ENCODE measurements at regions not wholly inside any gene's neighbourhood (a gene's known extent, or its start where the extent isn't known, plus 50 kb on each side); places are given as distances from the start of the nearest gene placed in this dataset.

DNA sequence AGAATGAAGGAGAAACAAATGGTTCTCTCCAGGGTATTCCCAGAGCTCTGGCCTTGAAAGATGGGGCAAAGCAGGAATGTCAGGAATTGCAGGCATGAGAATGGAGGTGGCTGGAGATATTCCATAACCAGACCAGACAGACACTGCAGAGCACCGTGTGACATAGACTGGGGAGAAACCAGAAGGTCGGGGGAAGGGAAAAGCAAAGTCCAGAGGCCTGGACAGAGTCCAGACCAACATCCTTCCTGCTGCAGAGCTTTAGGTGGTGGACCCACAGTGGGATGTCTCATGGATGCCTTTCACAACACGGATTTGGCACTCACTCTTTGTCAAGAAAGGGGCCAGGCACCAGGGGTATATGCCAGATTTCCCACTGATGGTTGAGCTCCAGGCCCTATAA lies 177.2 kb upstream of the INHBA start:
- no peak for DNase-seq (ENCODE audit: low spot score)
- intact Hi-C loops (cut with DNase I) = no loop called here

DNA sequence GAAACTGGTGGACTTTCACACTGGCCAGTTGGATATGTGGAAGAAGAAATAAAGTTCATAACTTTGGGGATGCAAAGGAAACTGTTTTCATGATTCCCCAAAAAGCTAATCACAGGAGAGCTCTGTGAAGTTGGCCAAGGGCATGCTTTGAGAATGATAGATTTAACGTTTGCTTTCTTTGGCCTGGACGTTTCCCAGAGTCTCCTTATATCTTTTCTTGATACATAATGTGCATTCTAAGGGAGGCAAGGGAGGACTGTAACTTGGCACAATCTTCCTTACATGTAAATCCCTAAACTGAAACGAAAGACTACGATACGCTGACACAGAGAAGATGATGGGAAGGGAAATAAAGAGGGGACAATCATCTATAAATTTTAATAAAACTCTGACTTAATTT lies 176.5 kb upstream of the INHBA start:
- DNase-seq (ENCODE audit: low spot score) = no peak
- intact Hi-C loops (cut with DNase I) = no loop called here

- intact Hi-C loops (cut with DNase I) = no loop called here
- no peak for DNase-seq (ENCODE audit: low spot score)
Measured at GRCh38 chr7:41878309-41879295, 175.7 kb upstream of the INHBA start.

GRCh38 chr7:41877118-41877517 lies 174.2 kb upstream of the INHBA start:
- intact Hi-C loops (cut with DNase I) = no loop called here
- DNase-seq (ENCODE audit: low spot score) = no peak

- DNase-seq (ENCODE audit: low spot score) = no peak
- intact Hi-C loops (cut with DNase I) = no loop called here
Measured at GRCh38 chr7:41875513-41875912, 172.6 kb upstream of the INHBA start.

DNA sequence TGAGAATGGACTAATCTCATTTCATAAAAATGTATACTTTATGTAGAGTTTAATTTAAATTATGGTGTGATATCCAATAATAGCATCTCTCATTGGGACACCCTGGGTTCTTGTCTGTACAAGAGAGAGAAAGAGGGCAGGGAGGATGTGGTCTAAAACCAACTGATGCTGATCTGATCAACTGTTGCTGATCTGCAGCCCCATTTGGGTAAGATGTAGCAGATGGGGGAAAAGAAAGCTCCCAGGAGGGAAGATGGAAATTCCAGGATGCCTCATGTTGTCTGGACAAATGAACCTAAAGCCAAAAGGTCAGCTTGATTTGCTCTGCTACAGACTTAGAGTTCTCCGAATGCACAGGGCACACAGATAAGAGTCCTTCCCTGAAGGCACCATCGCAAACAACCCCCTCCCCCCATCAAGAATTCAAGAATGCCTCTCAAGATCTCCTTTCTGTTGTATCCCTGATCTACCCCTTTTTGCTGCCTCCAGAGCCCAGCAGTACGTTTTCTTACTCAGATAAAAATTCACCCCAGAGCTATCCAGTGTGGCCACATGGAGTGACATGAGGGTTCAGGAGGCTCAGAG lies 171.4 kb upstream of the INHBA start:
- no peak for DNase-seq (ENCODE audit: low spot score)
- intact Hi-C loops (cut with DNase I) = no loop called here

DNA sequence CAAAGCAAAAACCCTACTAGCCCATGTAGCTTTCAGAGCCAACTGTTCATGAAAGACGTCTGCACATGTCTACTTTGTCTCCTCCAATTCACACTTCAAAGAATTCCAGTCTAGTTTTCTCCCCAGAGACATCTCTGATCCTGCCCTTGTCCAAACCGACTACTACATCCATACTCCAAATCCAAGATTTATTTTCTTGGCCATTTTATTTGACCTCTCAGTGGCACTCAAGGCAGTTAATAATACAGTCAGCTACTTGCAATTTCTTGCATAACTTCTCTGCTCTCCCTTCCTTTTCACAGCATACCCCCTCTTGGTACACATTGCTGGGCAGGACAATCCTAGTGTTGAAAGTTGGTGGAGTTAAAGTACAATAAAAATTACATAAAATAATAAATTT lies 170.9 kb upstream of the INHBA start:
- intact Hi-C loops (cut with DNase I) = no loop called here

DNA sequence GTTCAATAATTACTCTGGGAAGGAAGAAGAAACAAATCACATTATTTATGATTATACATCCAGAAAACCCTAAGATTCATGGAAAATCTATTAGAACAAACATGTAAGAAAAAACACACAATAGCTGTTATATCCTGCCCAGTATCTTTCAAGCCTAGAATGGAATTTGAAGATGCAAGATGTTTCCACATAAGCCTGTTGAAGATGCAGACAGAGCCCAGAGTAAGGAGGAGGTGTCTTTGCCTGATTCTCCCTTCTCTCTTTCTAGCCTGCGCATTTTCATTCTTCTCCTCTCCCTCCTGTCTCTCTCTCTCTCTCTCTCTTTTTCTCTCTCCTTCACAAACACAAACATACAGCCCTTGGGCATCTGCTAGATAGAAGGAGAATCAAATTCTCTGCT lies 170.1 kb upstream of the INHBA start:
- intact Hi-C loops (cut with DNase I) = no loop called here

More for the DNA sequence above, 170.9 kb upstream of the INHBA start:
- DNase-seq (ENCODE audit: low spot score) = no peak

GRCh38 chr7:41870461-41871138 lies 167.7 kb upstream of the INHBA start:
- intact Hi-C loops (cut with DNase I) = no loop called here
- no peak for DNase-seq (ENCODE audit: low spot score)

More for the DNA sequence above, 170.1 kb upstream of the INHBA start:
- no peak for DNase-seq (ENCODE audit: low spot score)

DNA sequence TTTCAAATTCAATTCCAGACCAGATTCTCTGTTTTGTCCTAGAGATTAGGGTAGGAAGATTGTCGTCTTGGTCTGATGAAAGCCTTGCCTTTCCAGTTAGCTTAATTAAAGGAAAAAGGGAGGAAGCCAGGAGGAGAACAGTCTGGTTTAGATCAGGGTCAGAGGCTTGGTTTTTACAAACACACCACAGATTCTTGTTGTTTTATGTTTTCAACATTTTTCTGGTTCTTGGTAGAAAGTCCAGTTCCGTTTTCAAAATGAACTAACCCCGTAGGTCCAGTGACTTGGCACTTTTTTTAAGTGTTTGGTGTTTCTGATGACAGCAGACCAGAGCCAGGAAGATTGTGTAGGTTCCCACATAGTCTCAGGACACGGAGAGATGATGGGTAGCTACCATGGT lies 167.1 kb upstream of the INHBA start:
- intact Hi-C loops (cut with DNase I) = no loop called here
- no peak for DNase-seq (ENCODE audit: low spot score)

DNA sequence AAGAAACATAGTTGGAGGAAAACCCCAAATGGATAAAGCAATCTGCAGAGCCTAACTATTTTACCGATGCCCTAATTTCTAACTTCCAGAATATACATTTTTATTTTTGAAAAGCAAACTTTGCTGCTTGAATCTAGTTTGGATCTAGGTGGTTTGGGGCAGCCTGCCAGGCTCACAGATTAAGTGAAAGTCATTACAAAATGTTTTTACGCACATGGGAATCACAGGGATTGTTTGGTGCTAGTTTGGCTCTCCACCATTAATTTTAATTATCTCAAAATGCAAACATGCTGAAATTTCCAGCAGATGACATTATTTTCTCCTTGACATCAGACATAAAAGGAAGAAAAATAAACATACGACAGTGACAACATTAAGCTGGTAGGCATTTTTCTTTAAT lies 166.7 kb upstream of the INHBA start:
- no peak for DNase-seq (ENCODE audit: low spot score)
- intact Hi-C loops (cut with DNase I) = no loop called here

DNA sequence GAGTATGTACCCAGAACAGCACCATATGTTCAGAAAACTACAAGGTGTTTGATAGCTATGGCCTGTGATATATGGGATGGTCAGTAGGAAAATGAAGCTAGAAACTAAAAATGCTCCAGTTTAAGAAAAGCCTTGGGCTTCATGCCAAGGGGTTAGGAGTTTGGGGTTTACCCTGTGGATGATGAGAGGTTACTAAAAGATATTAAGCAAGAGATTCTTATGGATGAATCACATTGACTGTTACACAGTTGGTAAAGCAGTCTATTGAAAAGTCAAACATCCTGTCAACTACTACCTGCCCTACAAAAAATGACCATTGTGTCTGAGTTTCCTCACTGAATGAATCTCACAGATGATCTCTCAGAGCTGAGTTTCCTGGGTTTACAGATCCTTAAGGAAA lies 166.2 kb upstream of the INHBA start:
- DNase-seq (ENCODE audit: low spot score) = no peak
- intact Hi-C loops (cut with DNase I) = no loop called here

GRCh38 chr7:41867639-41868280 lies 164.9 kb upstream of the INHBA start:
- DNase-seq (ENCODE audit: low spot score) = no peak
- intact Hi-C loops (cut with DNase I) = no loop called here

- DNase-seq (ENCODE audit: low spot score) = no peak
- intact Hi-C loops (cut with DNase I) = no loop called here
Measured at GRCh38 chr7:41862261-41862660, 159.4 kb upstream of the INHBA start.

GRCh38 chr7:41861642-41862041 lies 158.8 kb upstream of the INHBA start:
- intact Hi-C loops (cut with DNase I) = no loop called here
- no peak for DNase-seq (ENCODE audit: low spot score)

- intact Hi-C loops (cut with DNase I) = no loop called here
- no peak for DNase-seq (ENCODE audit: low spot score)
Measured at GRCh38 chr7:41858201-41858600, 155.3 kb upstream of the INHBA start.

- intact Hi-C loops (cut with DNase I) = no loop called here
- no peak for DNase-seq (ENCODE audit: low spot score)
Measured at GRCh38 chr7:41855798-41856197, 152.9 kb upstream of the INHBA start.

GRCh38 chr7:41847606-41848005 lies 144.7 kb upstream of the INHBA start:
- intact Hi-C loops (cut with DNase I) = no loop called here
- DNase-seq (ENCODE audit: low spot score) = no peak

DNA sequence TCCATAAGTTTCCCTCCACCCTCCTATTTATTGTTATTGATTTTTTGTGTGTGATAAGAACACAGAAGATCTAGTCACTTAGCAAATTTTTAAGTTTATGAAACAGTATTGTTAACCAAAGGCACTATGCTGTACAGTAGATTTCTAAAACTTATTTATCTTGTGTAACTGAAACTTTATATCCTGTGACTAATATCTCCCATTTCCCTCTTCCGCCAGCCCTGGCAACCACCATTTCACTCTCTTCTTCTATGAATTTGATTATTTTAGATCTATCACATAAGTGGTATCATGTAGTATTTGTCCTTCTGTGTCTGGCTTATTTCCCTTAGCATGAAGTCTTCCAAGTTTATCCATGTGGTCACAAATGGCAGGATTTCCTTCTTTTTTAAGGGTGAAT lies 144.3 kb upstream of the INHBA start:
- intact Hi-C loops (cut with DNase I) = no loop called here
- DNase-seq (ENCODE audit: low spot score) = no peak

- DNase-seq (ENCODE audit: low spot score) = no peak
- intact Hi-C loops (cut with DNase I) = no loop called here
Measured at GRCh38 chr7:41842956-41843355, 140.1 kb upstream of the INHBA start.
